Ecto neural progenitor cell (in vitro differentiated cells): ENCODE measurements at regions not wholly inside any gene's neighbourhood (a gene's known extent, or its start where the extent isn't known, plus 50 kb on each side); places are given as distances from the start of the nearest gene placed in this dataset.
"Not testable (repeated sequence)": the region's sequence is repeated elsewhere in the genome, so short reads cannot be mapped to it uniquely, and the experiment has no call there.

Source experiments
- DNase-seq: peaks from one replicate; pipeline ENCODE4 v3.0.0-alpha.2; 2018; ENCODE audit warnings: low spot score

GRCh38 chrX:3837958-3838643 lies 124.7 kb upstream of the PRKX start:
- not testable (repeated sequence) for DNase-seq

DNA sequence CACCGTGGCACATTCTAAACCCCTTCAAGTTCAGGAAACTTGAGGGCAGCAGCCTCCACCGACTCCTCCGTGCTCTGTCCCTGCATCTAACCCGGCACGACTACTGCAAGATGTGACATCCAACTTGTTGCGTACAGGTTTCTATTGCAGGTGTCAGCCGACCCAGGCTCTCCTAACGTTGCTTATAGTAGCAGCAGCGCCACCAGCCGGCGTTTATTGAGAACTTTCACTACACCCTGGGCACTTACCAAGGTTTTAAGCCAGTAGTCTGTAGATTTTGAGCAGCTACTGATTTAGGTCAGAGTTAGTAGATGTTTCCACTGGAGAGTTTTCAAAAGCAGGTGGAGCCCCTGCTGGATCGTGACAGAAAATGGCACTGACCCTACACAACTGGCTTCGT lies 123.8 kb upstream of the PRKX start:
- DNase-seq = not testable (repeated sequence)

DNA sequence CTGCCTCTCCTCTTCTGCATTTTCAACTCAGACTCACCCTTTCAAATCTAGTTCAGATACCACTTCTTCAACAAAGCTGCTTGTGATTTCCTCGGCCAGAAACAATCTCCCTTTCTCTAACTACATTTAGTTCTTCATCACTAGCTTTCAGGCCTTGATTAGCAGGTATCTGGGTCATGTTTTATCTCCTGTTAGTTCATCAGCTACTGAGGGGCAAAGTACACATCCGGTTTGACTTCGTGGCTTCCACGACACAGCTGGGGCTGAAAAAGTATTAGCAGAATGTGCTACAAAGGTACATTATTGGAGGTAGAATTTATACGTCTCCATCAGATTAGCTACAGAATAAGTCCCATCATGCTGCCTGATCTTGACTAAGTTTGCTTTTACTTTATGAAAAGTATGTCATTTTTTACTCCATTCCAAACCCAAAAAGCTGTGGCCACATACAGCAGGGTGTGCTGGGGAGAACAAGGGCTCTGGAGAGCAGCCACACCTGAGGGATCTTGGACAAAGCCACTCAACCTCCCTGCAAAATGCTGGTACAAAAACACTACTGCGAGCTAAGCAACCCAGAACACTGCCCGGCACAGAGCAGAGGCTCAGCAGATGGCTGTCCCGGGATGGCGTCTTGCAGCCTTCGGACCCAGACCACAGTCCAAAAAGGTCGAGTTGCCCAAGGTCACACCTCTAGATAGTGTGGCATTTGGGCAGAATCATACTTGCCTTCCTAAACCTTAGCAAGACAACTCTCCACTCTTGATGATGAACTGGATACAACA lies 120.5 kb upstream of the PRKX start:
- not testable (repeated sequence) for DNase-seq

DNA sequence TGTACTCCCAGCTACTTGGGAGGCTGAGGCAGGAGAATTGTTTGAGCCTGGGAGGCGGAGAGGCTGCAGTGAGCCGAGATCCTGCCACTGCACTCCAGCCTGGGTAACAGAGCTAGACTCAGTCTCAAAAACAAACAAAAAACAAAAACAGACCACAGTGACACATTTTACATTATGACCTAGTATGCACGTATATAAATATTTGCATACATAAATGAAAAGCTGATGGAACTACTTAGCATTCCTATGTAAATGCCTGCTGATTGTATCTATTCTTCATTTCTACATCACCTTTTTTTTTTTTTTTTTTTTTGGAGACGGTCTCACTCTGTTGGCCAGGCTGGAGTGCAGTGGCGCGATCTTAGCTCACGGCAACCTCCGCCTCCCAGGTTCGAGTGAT lies 116.6 kb upstream of the PRKX start:
- not testable (repeated sequence) for DNase-seq

DNA sequence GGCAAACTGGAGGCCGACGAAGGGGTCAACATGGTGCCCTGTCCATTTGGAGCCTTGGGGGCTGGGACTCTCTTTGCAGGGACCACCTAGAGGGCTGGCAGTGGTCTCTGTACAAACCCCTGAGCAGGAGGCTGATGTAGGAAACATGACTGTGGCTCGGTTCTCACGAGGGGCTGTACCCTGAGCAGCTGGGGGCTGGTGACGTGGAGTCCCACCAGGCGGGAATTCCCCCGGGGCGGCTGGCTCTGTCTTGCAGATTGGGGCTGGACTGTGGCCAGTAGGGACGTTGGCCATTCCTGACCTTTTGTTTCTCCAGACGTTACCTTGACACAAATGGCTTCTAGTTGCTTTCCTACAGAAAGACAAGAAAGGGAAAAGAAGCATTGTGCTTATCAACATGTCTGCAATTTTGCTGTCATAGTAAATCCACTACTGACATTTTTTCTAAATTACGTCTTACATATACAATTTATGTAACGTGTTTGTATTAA lies 115.6 kb upstream of the PRKX start:
- not testable (repeated sequence) for DNase-seq

- DNase-seq = not testable (repeated sequence)
Observed at GRCh38 chrX:3828378-3829040, 115.1 kb upstream of the PRKX start.

- not testable (repeated sequence) for DNase-seq
Observed at GRCh38 chrX:3824008-3824407, 110.6 kb upstream of the PRKX start.

GRCh38 chrX:3820167-3820566 lies 106.7 kb upstream of the PRKX start:
- no peak for DNase-seq

DNA sequence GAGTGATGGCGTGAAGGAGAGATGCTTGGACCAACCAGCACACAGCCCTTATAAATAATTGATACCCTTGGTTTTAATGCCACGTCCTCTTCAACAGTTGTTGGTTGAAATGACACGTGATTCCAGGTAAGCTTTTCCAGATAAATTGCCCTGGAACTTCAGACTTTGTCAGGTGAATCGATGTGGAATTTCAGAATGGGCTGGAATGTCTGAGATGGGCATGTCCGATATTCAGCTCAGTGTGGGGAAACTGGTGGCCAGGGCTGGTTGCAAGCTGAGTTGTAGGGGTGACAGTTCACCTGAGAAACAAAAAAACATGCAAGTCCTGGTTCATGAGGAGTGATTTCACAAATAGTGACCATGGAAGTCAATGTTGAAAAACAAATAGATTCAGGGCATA lies 104.0 kb upstream of the PRKX start:
- not testable (repeated sequence) for DNase-seq

GRCh38 chrX:3815896-3816664 lies 102.6 kb upstream of the PRKX start:
- DNase-seq = peak; percentile 67

DNA sequence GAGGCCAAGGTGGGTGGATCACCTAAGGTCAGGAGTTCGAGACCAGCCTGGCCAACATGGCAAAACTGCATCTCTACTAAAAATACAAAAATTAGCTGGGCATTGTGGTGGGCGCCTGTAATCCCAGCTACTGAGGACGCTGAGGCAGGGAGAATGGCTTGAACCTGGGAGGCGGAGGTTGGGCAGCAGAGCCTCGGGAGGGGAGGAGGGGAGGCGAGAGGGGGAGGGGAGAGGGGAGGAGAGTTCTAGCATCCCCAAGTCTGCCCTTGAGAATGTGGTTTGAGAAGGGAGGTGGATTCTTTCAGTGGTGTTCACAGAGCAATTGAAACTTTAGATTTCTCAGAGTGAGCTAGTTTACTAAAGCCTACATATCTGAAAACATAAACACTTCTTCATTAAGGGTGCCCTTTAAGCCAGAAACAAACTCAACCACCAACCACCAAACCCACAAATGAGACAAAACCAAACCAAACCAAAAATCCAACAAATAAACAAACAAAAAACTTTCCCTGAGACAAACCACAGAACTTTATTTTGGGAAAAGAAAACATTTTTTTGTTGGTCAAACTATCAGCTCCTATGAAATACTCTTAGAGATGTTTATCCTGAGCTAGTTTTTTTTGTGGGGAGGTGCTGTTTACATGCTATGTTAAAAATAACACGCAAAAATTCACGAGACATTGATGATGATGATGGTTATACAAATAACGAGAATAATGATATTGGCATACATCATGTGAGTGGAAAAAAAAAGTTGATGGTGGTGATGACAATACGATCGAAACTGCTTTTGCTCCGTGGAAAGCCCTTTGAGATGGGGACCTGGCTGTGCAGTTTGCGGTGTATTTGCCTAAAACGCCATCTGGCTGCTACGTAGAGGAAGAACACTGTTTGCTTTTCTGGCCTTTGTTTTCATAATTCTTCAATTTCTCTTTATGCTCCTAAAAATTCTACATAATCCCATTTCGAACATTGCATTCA lies 98.2 kb upstream of the PRKX start:
- no peak for DNase-seq

DNA sequence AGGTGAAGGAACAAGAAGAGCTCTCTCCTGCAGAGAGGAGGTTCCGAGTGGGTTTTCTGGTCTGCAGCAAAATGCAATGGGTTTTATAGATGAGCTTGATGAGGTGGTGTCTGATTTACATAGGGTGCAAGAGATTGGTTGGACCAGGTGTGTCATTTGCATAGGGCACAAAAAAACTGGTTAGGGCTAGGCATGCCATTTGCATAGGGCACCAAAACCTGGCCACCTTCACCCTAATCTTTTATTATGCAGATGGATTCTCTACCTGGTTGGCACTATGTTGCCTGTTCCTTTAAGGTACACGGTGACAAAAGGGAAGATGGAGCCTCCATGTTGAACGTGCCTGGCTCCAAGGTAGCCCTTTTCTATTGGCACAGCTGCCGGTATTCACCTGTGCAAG lies 94.5 kb upstream of the PRKX start:
- DNase-seq = no peak

GRCh38 chrX:3806630-3807029 lies 93.2 kb upstream of the PRKX start:
- no peak for DNase-seq

- no peak for DNase-seq
Observed at GRCh38 chrX:3803713-3804112, 90.3 kb upstream of the PRKX start.

- no peak for DNase-seq
Observed at GRCh38 chrX:3803305-3803704, 89.9 kb upstream of the PRKX start.

DNA sequence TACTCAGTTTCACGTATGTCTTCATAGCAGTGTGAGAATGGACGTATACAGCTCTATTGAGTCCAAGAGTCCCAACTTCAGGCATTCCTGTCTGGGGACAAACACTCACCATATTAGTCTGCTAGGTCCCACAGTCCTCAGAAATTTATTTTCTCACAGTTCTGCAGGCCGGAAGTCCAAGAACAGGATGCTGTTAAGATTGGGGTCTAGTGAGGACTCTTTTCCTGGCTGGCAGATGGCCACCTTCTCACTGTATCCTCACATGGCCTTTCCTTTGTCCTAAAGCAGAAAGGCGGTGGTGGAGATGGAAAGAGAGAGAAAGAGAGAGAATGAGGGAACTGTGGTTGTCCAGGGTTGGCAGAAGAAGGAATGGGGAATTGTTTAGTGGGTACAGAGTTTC lies 82.0 kb upstream of the PRKX start:
- DNase-seq = not testable (repeated sequence)

- no peak for DNase-seq
Observed at GRCh38 chrX:3791449-3791848, 78.0 kb upstream of the PRKX start.

- no peak for DNase-seq
Observed at GRCh38 chrX:3788494-3789233, 75.2 kb upstream of the PRKX start.

DNA sequence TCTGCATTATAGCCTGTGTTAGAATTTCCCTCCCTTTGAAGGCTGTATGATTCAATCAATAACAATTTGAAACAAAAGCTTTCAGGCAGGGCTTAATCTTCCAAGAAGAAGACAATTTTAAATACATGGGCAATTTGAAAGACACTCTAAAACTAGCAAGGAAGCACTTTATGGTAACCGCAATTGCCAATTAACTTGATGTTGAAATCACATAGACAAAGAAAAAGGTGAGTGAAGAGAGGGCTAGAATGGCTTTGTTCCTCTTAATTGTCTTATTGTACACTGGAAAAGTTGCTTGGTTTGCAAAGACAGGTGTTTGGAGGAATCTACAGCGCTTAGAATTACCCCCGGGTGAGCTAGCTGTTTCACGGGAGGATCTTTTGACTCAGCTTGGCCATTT lies 74.4 kb upstream of the PRKX start:
- no peak for DNase-seq

DNA sequence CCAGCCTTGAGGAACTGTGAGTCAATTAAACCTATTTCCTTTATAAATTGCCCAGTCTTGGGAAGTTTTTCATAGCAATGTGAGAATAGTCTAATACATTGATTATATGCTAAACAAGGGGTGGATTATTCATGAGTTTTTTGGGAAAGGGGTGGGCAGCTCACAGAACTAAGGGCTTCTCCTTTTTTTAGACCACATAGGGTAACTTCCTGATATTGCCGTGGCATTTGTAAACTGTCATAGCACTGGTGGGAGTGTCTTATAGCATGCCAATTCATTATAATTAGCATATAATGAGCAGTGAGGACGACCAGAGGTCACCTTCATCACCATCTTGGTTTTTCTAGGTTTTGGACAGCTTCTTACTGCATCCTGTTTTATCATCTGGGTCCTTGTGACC lies 72.4 kb upstream of the PRKX start:
- not testable (repeated sequence) for DNase-seq
